SK-N-SH treated with all-trans-retinoic acid at 6 μM for 48 hours (cell line): ENCODE measurements at regions not wholly inside any gene's neighbourhood (a gene's known extent, or its start where the extent isn't known, plus 50 kb on each side); places are given as distances from the start of the nearest gene placed in this dataset.

Source experiments
- ATAC-seq: fragments of 200-7000 bp; cut with Tn5 transposase; 3 replicates; pipeline ENCODE4 v1.9.1; 2020; ENCODE audit warnings: mild to moderate bottlenecking, moderate library complexity
- ARNTL ChIP-seq: fragments of 450-650 bp; formaldehyde crosslinking; IDR thresholded peaks from 2 replicates; pipeline ENCODE4 v1.5.0; 2020; ENCODE audit warnings: low read depth, mild to moderate bottlenecking, moderate library complexity, borderline replicate concordance
- BACH2 ChIP-seq: fragments of 250-450 bp; sonication (Bioruptor Pico); IDR thresholded peaks from 2 replicates; pipeline ENCODE4 v1.9.0; 2021; ENCODE audit warnings: mild to moderate bottlenecking, borderline replicate concordance
- CSDC2 ChIP-seq: fragments of 250-450 bp; sonication (Bioruptor Pico); IDR thresholded peaks from 2 replicates; pipeline ENCODE4 v1.5.0; 2020; ENCODE audit warnings: mild to moderate bottlenecking, moderate library complexity
- ESRRG ChIP-seq: fragments of 250-450 bp; sonication (Bioruptor Pico); IDR thresholded peaks from 2 replicates; pipeline ENCODE4 v1.6.1; 2021; ENCODE audit warnings: mild to moderate bottlenecking
- GLIS3 ChIP-seq: fragments of 250-450 bp; sonication (Bioruptor Pico); IDR thresholded peaks from 2 replicates; pipeline ENCODE4 v1.5.0; 2020; ENCODE audit warnings: mild to moderate bottlenecking, moderate library complexity
- ISL1 ChIP-seq: fragments of 250-450 bp; sonication (Bioruptor Pico); IDR thresholded peaks from 2 replicates; pipeline ENCODE4 v2.1.2; 2022; ENCODE audit warnings: mild to moderate bottlenecking, moderate library complexity
- OSR1 ChIP-seq: fragments of 250-450 bp; sonication (Bioruptor Pico); IDR thresholded peaks from 2 replicates; pipeline ENCODE4 v1.8.0; 2022; ENCODE audit warnings: moderate library complexity, mild to moderate bottlenecking, inconsistent platforms
- PATZ1 ChIP-seq: fragments of 250-450 bp; sonication (Bioruptor Pico); IDR thresholded peaks from 2 replicates; pipeline ENCODE4 v1.8.0; 2020; ENCODE audit warnings: mild to moderate bottlenecking, moderate library complexity, borderline replicate concordance
- POU6F1 ChIP-seq: fragments of 250-450 bp; sonication (Bioruptor Pico); IDR thresholded peaks from 2 replicates; pipeline ENCODE4 v1.8.0; 2021; ENCODE audit warnings: low read depth, mild to moderate bottlenecking, moderate library complexity, borderline replicate concordance
- SNAI2 ChIP-seq: fragments of 250-450 bp; sonication (Bioruptor Pico); IDR thresholded peaks from 2 replicates; pipeline ENCODE4 v1.5.0; 2020; ENCODE audit warnings: mild to moderate bottlenecking, moderate library complexity
- TCF4 ChIP-seq: fragments of 250-450 bp; sonication (Bioruptor Pico); IDR thresholded peaks from 2 replicates; pipeline ENCODE4 v1.8.0; 2021; ENCODE audit warnings: mild to moderate bottlenecking, moderate library complexity, borderline replicate concordance
- TOX ChIP-seq: fragments of 250-450 bp; sonication (Bioruptor Pico); IDR thresholded peaks from 2 replicates; pipeline ENCODE4 v1.8.0; 2021; ENCODE audit warnings: mild to moderate bottlenecking, moderate library complexity, borderline replicate concordance
- TSHZ2 ChIP-seq: fragments of 250-450 bp; sonication (Bioruptor Pico); IDR thresholded peaks from 2 replicates; pipeline ENCODE4 v1.5.0; 2020; ENCODE audit warnings: mild to moderate bottlenecking, moderate library complexity
- ZFP3 ChIP-seq: fragments of 250-450 bp; sonication (Bioruptor Pico); IDR thresholded peaks from 2 replicates; pipeline ENCODE4 v1.5.0; 2020; ENCODE audit warnings: mild to moderate bottlenecking, moderate library complexity
- ZFP30 ChIP-seq: fragments of 450-650 bp; formaldehyde crosslinking; IDR thresholded peaks from 2 replicates; pipeline ENCODE4 v1.5.0; 2022; ENCODE audit warnings: mild to moderate bottlenecking, moderate library complexity
- ZNF565 ChIP-seq: fragments of 450-650 bp; formaldehyde crosslinking; conservative IDR thresholded peaks from 2 replicates; pipeline ENCODE4 v1.5.0; 2020; ENCODE audit warnings: low read depth, mild to moderate bottlenecking, moderate library complexity
- ZNF8 ChIP-seq: fragments of 450-650 bp; formaldehyde crosslinking; IDR thresholded peaks from 2 replicates; pipeline ENCODE4 v1.5.0; 2020; ENCODE audit warnings: mild to moderate bottlenecking, moderate library complexity
- TF ChIP-seq, protein P1 (sequence below): fragments of 250-450 bp; sonication (Bioruptor Pico); IDR thresholded peaks from 2 replicates; pipeline ENCODE4 v1.5.1; 2020; ENCODE audit warnings: low read depth, mild to moderate bottlenecking, moderate library complexity

GRCh38 chr18:42583283-42583731, 532.2 kb downstream of the RIT2 start:
- ATAC-seq, result no peak
- no peak for TF ChIP-seq TOX (CRISPR knock-in tag)
- no peak for TF ChIP-seq PATZ1
- no peak for TF ChIP-seq ZFP3
- TF ChIP-seq TSHZ2 (CRISPR knock-in tag), result no peak
- TF ChIP-seq SNAI2 (CRISPR knock-in tag), result no peak
- no peak for TF ChIP-seq TCF4 (CRISPR knock-in tag)
- TF ChIP-seq, protein P1, sequence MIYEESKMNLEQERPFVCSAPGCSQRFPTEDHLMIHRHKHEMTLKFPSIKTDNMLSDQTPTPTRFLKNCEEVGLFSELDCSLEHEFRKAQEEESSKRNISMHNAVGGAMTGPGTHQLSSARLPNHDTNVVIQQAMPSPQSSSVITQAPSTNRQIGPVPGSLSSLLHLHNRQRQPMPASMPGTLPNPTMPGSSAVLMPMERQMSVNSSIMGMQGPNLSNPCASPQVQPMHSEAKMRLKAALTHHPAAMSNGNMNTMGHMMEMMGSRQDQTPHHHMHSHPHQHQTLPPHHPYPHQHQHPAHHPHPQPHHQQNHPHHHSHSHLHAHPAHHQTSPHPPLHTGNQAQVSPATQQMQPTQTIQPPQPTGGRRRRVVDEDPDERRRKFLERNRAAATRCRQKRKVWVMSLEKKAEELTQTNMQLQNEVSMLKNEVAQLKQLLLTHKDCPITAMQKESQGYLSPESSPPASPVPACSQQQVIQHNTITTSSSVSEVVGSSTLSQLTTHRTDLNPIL (CRISPR knock-in tag), result no peak
- TF ChIP-seq, all 23 proteins: peak for 0

DNA sequence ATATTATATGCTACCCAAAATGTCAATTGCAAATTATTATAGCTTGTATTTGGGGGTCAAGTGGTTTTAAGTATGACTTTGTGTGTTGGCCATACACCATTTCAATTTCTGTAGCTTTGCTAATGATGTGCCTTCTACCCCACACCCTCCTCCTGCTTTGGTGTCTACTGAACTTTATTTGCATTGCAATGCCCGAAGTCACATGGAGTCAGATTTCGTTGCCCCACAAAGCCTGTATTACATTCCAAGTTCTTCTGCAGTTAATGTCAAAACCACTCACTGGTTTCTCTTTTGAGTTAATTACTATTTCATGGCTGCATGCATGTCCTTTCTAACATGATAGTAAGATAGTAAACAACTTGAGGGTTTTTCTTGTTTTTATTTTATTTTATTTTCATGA, 528.9 kb downstream of the RIT2 start:
- TF ChIP-seq POU6F1 (CRISPR knock-in tag) (no peak), BACH2 (no peak), ISL1 (CRISPR knock-in tag) (no peak), ZNF8 (CRISPR knock-in tag) (no peak), PATZ1 (no peak), ARNTL (no peak), TCF4 (CRISPR knock-in tag) (no peak)

GRCh38 chr18:42588786-42589185, 526.7 kb downstream of the RIT2 start:
- TF ChIP-seq ZFP30 (CRISPR knock-in tag) (no peak), ESRRG (CRISPR knock-in tag) (no peak), ZNF565 (CRISPR knock-in tag) (no peak), BACH2 (no peak), ISL1 (CRISPR knock-in tag) (no peak), ZFP3 (no peak), OSR1 (no peak), CSDC2 (CRISPR knock-in tag) (no peak), TSHZ2 (CRISPR knock-in tag) (no peak), GLIS3 (CRISPR knock-in tag) (no peak)
- TF ChIP-seq, protein P1 (CRISPR knock-in tag), result no peak
- no peak for ATAC-seq

More for the DNA sequence above, 528.9 kb downstream of the RIT2 start:
- ATAC-seq, result no peak
